Skeletal muscle cell (primary cell): ENCODE measurements at regions not wholly inside any gene's neighbourhood (a gene's known extent, or its start where the extent isn't known, plus 50 kb on each side); places are given as distances from the start of the nearest gene placed in this dataset.
A peak's percentile ranks its signal among the peaks of the same experiment; 100 is the strongest.
"Not testable (repeated sequence)": the region's sequence is repeated elsewhere in the genome, so short reads cannot be mapped to it uniquely, and the experiment has no call there.

Experiments
- DNase-seq: peaks from one replicate; pipeline ENCODE4 v3.0.0-alpha.2; 2010; ENCODE audit warnings: low read depth
- H3K4me3 ChIP-seq: 2 replicates; pipeline ENCODE4 v1.5.1; 2011; ENCODE audit warnings: low read depth, mild to moderate bottlenecking, control low read depth, low read length, moderate library complexity

DNA sequence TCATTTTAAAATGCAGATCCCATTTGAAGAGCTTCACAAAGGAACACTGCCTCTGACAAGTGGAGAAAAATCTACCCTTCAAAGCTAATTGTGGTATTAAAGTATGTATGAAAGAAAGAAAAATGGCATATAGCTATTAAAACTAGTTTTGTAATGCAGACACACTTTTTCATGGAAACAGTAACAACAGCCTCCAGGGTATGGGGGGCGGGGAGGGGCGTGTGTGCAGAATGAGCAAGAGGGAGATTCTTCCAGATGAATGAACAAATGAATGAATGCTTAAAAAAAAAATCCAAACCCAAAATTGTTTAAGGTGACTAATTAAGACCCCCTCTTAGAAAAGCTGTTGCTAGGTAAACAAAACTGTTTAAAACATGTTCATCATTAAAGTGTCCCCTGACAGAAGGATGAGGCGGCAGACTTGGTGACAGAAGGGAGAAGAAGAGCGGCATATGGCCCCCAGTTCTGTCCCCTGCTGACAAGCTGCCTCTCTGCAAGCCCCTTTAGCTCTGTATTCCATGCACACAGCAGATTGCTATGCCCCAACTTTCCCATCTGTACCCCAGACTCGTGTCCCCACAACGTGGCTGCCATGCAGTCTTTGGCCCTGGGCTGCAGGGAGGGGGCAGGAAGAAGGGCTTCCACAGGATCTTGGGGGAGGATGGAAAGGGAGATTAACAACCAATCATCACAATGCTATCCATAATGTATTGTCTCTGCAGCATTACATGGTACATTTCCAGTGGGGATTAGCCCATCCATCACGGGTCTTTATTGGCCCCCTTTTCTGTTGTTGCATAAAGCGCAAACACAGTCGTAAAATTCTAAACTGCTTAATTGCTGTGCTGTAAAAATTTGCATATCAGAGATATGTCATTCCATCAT, 108.4 kb upstream of the OLIG3 start:
- H3K4me3 ChIP-seq: no peak overlapping the region
- DNase-seq: no peak

DNA sequence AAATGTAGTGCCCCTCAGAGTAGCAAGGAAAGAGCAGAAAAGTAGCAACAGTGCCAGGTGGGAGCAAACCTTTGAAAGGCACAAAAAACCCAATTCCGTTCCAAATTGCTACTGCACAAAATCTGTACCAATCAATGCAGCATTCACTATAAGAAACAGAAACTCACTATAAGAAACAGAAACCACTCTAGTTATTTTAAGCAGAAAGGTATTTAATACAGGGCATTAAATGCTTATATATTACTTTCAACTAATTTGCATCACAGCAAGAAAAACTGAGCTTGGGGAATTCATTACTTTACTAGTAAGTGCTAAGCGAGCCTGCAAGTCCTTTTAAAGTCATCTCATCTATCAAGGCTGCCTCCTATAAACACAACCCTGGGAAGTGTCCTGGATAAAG, 116.5 kb upstream of the OLIG3 start:
- no peak for DNase-seq

DNA sequence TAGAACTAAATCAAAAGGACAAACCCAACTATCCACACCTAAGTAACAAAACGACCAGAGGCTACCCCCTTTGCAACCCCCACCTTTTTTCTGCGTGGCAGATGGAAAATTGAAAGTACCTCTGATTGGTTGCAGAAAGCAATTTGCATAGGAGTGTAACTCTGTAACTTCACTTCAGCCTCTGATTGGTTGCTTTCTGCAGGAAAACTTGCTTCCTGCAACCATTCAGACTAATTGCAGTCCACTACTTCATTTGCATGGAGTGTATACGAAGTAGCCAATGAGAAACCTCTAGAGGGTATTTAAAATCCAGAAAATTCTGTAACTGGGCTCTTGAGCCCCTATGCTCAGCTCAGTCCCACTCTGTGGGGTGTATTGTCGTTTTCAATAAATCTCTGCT, 129.1 kb upstream of the OLIG3 start:
- no peak for DNase-seq
- H3K4me3 ChIP-seq: no peak overlapping the region

More for the DNA sequence above, 116.5 kb upstream of the OLIG3 start:
- H3K4me3 ChIP-seq: no peak overlapping the region

DNA sequence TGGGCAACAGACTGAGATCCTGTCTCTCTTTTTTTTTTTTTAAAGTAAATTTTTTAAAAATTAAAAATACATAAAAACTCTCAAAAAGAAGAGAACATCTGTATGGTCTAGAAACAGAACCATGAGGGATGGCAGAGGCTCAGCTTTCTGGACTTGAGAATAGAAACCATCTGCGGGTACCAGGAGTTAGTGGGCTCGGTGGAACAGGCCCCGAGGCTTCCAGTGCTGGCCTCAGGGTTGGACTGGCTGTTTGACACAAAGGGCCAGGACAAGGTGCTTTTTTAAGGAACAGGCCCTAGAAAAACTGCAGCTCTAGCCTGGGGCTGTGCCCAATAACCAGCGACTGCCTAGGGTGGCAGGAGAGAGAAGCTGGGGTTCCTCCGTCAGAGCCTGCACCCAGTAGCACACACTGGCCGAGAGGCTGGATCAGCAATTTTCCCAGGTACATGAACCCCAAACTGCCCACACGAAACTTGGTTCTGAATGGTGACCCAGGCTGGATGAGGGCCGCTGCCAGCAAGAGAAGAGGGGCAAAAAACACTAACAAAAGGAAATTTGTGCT, 131.0 kb upstream of the OLIG3 start:
- H3K4me3 ChIP-seq: no peak overlapping the region
- DNase-seq: no peak

DNA sequence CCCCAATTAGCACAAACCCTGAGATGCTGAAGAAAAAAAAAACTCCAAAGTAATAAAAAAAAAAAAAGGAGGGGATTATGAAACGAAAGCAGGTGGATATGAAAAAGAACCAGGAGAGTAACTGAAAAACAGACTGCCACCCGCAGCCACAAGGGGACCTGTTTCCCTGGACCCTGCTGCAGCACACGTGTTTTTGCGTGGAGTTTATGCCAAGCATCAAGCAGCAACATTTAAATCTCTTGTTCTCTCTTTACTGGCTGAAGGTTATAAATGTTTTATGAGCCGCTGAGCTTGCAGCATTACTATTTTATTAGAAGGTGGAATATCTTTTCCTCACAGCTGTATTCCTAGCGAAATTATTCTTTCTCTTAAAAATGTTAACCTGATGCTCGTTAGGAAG, 131.6 kb upstream of the OLIG3 start:
- no peak for DNase-seq
- no peak overlapping the region for H3K4me3 ChIP-seq

DNA sequence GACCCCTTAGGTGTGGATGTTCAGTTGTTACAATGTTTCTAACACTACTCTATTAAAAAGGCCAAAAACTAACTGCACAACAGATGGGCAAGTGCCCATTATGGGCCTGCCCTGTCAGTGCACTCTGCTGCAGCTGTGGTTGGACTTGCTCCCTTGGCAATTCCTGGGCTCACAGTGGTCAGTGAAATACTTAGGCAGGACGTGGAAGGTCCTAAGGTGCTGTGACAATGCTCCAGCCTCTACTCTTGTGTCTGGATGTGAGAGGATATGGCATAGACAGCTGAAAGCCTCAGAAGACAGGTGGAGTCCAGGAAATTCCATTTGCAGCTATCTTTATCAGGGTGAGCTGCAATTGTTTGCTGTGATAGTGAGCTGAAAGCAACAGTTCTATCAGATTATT, 136.5 kb upstream of the OLIG3 start:
- no peak overlapping the region for H3K4me3 ChIP-seq
- no peak for DNase-seq

DNA sequence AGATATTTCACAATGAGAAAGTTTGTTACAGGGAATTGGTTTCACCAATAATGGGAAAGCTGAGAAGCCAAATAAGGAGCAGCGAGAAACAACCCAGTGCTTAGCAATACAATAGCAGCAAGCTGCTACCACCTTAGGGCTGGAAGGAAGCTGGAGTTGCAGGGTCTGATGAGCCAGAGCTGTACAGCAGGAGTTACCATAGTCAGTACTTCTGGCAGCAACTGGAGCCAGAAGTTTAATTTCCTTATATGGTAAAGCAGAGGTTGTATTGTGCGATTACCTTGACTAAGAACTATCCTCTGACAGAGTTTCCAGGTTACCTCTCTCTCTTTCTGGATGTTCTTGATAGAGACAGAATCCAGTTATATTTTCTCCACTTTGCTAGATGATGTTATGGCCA, 137.1 kb upstream of the OLIG3 start:
- no peak overlapping the region for H3K4me3 ChIP-seq
- no peak for DNase-seq

DNA sequence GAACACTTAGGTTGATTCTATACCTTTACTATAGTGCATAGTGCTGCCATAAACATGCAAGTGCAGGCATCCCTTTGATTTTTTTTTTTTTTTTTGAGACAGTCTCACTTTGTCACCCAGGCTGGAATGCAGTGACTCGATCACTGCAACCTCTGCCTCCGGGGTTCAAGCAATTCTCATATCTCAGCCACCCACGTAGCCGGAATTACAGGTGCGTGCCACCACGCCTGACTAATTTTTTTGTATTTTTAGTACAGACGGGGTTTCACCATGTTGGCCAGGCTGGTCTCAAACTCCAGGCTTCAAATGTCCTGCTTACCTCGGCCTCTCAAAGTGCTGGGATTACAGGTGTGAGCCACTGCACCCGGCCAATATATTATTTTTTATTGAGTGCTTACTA, 140.0 kb upstream of the OLIG3 start:
- not testable (repeated sequence) for DNase-seq

DNA sequence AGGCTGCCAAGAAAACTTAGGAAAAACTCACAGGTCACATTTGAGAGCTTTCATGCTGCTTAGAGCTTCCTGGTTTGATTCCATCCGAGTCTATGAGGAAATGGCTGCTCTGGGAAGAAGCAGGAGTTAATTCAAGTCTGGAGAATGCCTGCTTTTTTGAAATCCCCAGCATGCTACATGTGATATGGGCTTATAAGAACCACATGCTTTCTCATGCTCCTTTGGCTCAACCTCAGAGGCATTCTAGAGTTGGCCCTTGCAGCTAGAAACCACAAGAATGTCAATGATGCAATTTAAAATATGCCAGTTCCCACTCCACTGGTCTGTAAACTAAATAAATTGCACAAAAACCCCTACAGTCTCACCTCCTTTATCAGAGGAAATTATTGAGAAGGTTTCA, 142.9 kb upstream of the OLIG3 start:
- no peak overlapping the region for H3K4me3 ChIP-seq
- DNase-seq: peak; percentile 94

More for the DNA sequence above, 140.0 kb upstream of the OLIG3 start:
- H3K4me3 ChIP-seq: not testable (repeated sequence)

DNA sequence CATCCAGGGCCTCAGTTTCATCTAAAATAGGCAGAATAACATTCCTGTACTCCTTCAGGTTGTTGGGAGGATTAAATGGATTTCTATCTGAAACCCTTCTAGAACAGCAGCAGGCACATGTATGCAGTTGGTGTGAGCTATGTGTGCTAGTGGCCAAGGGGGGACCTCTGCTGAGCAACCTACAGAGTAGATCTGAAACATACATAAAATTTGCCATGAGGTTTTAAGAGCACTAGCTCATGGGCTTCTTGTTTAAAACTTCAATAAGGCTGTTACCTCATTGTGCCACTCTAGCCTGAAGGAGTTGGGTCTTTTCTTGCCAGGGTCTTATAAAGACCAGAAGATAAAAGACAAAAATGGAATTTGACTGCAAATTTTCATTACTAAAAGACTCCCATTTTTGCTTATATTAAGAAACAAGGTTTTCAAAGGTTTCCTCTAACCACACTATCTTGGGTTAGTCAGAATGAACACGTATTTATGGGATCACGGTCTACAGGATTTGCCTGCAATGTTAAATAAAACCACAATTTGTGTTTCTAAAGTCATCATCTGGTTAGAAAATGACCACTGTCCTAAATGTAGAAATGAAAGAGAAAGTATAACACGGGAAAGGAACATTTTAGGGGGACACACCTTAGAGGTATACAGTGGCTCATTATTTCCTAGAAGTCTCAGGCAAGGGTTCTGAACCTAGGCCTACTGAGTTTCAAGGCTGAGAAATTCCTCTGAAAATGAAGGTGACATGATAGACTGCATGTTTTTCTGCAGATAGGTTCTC, 144.9 kb upstream of the OLIG3 start:
- DNase-seq: no peak
- no peak overlapping the region for H3K4me3 ChIP-seq

DNA sequence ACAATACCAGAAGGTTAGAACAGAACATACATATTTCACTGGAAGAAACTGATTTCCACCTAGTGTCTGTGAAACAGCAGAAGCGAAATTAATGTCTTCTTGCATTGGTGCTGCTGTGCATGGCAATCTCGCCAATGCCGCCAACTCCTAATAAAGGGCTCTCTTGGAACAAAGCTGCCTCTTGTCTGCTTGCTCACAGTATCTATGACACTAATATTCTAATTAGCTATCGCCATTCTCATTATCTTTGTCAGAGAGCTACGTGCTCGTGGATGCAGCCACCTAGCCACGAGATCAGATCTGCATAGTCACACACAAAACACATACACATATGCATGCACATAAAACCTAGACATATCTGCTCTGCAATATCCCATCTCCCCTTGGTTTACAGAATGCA, 145.9 kb upstream of the OLIG3 start:
- no peak overlapping the region for H3K4me3 ChIP-seq
- DNase-seq: no peak

DNA sequence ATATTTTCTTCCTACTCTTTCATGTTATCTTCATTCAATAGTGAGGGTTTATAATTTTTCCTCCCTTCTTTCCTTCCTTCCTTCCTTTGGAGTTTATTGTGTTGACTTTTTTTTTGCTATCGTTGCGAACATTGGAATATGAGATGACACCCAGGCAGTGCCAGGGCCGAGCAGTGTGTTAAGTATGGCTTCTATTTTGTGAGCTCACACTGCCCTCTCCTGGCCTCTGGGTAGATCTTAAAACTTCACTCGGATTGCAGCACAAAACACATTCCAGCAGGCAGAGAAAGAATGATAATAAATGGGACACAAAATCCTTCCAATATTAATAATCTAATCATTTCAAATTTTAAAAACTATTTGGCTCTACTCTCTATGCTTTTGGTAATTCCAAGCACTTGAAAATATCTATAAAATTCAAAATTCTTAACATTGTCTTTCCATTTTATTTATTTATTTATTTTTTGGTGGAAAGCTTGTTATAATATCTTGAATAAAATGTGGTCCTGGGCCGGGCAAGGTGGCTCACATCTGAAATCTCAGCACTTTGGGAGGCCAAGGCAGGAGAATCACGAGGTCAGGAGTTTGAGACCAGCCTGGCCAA, 147.4 kb upstream of the OLIG3 start:
- H3K4me3 ChIP-seq: no peak overlapping the region
- DNase-seq: peak; percentile 19

DNA sequence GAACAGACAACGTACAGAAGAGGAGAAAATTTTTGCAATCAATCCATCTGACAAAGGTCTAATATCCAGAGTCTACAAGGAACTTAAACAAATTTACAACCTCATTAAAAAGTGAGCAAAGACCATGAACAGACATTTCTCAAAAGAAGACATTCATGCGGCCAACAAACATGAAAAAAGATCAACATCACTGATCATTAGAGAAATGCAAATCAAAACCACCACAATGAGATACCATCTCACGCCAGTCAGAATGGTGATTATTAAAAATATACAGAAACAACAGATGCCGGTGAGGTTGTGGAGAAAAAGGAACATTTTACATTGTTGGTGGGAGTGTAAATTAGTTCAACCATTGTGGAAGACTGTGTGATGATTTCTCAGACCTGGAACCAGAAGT, 149.0 kb upstream of the OLIG3 start:
- not testable (repeated sequence) for DNase-seq, H3K4me3 ChIP-seq

DNA sequence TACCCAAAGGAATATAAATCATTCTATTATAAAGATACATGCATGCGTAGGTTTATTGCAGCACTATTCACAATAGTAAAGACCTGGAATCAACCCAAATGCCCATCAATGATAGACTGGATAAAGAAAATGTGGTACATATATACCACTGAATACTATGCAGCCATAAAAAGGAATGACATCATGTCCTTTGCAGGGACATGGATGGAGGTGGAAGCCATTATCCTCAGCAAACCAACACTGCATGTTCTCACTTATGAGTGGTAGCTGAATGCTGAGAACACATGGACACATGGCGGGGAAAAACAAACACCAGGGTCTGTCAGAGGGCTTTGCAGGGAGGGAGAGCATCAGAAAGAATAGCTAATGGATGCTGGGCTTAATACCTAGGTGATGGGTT, 149.4 kb upstream of the OLIG3 start:
- DNase-seq, H3K4me3 ChIP-seq: not testable (repeated sequence)

DNA sequence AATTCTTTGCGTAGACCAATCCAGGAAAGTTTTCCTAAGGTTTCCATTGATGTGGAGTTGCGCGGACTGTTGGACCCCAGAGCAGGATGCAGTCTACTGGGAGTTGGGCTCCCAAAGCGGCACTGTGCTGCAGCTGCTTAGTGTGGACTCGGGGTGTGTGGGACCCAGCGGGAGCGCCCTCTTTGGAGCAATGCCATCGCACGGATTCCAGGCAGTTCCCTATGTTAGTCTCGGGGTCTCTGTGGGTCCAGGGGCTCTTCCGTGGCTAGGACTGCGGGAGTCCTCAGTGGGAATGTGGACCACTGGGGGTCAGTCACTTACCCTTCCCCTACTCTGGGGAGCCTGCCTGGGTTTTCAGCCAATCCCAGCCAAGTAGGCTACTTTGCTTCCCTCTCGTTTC, 151.7 kb upstream of the OLIG3 start:
- H3K4me3 ChIP-seq: no peak overlapping the region
- DNase-seq: no peak

DNA sequence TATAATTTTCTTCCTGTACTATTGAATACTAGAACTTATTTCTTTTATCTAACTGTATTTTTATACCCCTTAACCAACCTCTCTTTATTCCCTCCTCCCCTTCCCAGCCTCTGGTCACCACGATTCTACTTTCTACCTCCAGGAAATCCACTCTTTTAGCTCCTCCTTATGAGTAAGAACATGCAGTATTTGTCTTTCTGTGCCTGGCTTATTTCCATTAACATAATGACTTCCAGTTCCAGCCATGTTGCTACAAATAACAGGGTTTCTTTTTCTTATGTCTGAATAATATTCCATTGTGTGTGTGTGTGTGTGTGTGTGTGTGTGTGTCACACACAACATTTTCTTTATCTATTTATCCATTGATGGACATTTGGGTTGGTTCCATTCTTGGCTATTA, 152.3 kb upstream of the OLIG3 start:
- DNase-seq: no peak
- H3K4me3 ChIP-seq: no peak overlapping the region

DNA sequence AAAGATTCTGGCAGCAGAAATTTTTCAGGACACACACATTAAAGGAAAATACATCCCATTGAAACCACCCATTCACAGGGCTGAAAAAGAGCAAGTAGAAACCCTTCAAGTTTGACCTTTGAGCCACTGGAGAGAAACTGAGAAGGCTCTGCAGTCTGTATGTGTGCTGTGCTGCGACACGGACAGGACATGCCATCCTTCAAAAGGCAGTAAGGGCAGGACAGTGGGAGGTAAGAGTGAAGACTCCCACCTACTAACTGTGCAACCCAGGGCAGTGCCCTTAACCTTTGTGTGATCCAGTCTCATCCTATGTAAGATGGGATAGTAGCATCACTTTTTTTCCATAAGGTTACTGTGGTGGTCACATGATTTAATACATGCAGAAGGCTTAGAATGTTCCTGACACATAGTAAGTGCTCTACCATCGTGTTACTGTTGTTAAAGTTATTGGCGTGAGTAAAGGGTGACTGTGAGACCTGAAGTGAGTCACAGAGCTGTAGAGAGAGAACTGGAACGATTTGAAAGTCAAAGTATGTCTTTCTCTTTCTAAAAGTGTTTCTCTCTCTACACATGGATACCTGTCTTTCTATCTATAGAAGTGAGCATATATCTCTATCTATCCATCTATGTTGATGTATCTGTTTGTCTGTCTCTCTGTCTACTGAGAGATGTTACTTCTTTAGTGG, 153.7 kb upstream of the OLIG3 start:
- no peak for DNase-seq

DNA sequence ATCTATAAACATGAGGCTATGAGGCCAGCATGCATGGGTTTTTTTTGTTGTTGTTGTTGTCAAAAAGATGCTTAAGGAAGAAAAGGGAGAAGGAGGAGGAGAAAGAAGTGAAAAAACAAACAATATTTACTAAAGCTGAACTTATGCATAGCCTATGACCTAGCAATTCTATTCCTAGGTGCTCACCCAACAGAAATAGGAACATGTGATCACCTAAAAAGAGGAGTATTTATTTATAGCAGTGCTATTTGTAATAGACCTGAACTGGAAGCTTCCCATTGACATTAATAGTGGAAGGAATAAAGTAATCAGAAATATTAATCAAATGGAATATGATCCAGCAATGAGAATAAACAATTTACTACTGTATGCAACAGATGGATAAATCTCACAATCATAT, 156.5 kb upstream of the OLIG3 start:
- no peak for DNase-seq
- H3K4me3 ChIP-seq: no peak overlapping the region

More for the DNA sequence above, 153.7 kb upstream of the OLIG3 start:
- no peak overlapping the region for H3K4me3 ChIP-seq

DNA sequence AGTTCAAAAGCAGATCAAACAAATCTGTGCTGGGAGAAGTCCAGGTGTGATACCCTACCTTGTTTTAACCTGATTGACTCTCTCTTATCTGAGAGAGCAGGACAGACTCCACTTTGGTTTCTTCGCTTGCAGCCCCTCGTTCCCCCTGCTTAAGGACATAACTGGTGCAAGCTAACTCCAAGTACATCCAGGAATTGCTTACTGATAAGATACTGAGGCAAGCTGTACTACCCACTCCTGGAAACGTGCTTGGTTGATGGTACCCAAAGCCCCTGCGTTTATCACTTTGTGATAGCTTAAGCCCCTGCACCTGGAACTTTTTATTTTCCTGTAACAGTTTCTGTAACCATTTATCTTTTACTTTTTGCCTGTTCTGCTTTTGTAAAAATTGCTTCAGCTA, 157.0 kb upstream of the OLIG3 start:
- no peak overlapping the region for H3K4me3 ChIP-seq
- no peak for DNase-seq
